SK-N-SH (cell line): ENCODE measurements at regions not wholly inside any gene's neighbourhood (a gene's known extent, or its start where the extent isn't known, plus 50 kb on each side); places are given as distances from the start of the nearest gene placed in this dataset.

Experiments used
- CTCF ChIA-PET: fragments of 300-600, 350-600 bp; formaldehyde crosslinking; extraction: SDS; loops from one replicate; lab custom pipeline; 2021; lab: Yijun Ruan, JAX
- POLR2A ChIA-PET: fragments of 350-600 bp; sonication (Branson Sonifier 250); formaldehyde crosslinking; extraction: SDS; loops from one replicate; lab custom pipeline; 2020; ENCODE audit warnings: antibody characterized with exemption, inconsistent platforms; lab: Yijun Ruan, JAX
- DNase-seq: peaks from one replicate; pipeline ENCODE4 v3.0.0; 2012
- H2AFZ ChIP-seq: fragments of 200-600 bp; sonication (generic); 2 replicates; pipeline ENCODE4 v1.8.1; 2016; ENCODE audit warnings: antibody characterized with exemption, mild to moderate bottlenecking, low read depth
- H3F3A ChIP-seq: fragments of 200-600 bp; sonication (generic); replicated peaks from 2 replicates; pipeline ENCODE3; 2016; ENCODE audit warnings: antibody characterized with exemption, mild to moderate bottlenecking; ENCODE audit not compliant: insufficient read depth
- H3K27ac ChIP-seq, 2 experiments: fragments of 200-500 bp in 1 of 2; fragments of 200-600 bp in 1 of 2; sonication (Bioruptor generic) in 1 of 2; sonication (generic), shearing (Covaris generic) in 1 of 2; 2 replicates each; pipeline versions ENCODE4 v1.5.1 to v1.6.1; 2014 to 2016; ENCODE audit warnings: low read depth in 2 of 2, inconsistent platforms in 1 of 2, low read length in 1 of 2, mild to moderate bottlenecking in 1 of 2, mixed read lengths in 1 of 2
- H3K27me3 ChIP-seq: fragments of 200-600 bp; sonication (generic), shearing (Covaris generic); 2 replicates; pipeline ENCODE4 v1.6.1; 2016; ENCODE audit warnings: mixed run types; ENCODE audit not compliant: insufficient read depth
- H3K36me3 ChIP-seq, 2 experiments: fragments of 200-500 bp in 1 of 2; fragments of 200-600 bp in 1 of 2; sonication (Bioruptor generic) in 1 of 2; sonication (generic) in 1 of 2; replicated peaks in 1 of 2; 2 replicates each; pipeline versions ENCODE3 to v1.5.1; 2014 to 2016; ENCODE audit warnings: low read length in 1 of 2, mild to moderate bottlenecking in 1 of 2; ENCODE audit not compliant: insufficient read depth in 2 of 2, control insufficient read depth in 1 of 2
- H3K4me1 ChIP-seq, 2 experiments: fragments of 200-500 bp in 1 of 2; fragments of 200-600 bp in 1 of 2; sonication (Bioruptor generic) in 1 of 2; sonication (generic), shearing (Covaris generic) in 1 of 2; 2 replicates each; pipeline versions ENCODE4 v1.5.1 to v1.6.1; 2014 to 2016; ENCODE audit warnings: low read depth in 1 of 2, low read length in 1 of 2, mixed run types in 1 of 2; ENCODE audit not compliant: insufficient read depth in 2 of 2, control insufficient read depth in 1 of 2
- H3K4me2 ChIP-seq: fragments of 200-600 bp; sonication (generic), shearing (Covaris generic); 2 replicates; pipeline ENCODE4 v1.6.1; 2017; ENCODE audit warnings: mixed run types
- H3K4me3 ChIP-seq, 2 experiments: fragments of 200-500 bp in 1 of 2; fragments of 200-600 bp in 1 of 2; sonication (Bioruptor generic) in 1 of 2; sonication (generic), shearing (Covaris generic) in 1 of 2; 2 replicates each; pipeline versions ENCODE4 v1.5.1 to v1.8.1; 2014 to 2016; ENCODE audit warnings: low read depth in 2 of 2, inconsistent platforms in 1 of 2, low read length in 1 of 2, mild to moderate bottlenecking in 1 of 2, mixed read lengths in 1 of 2, moderate library complexity in 1 of 2
- H3K79me2 ChIP-seq: fragments of 200-600 bp; sonication (generic); 2 replicates; pipeline ENCODE4 v1.8.1; 2017; ENCODE audit warnings: mild to moderate bottlenecking; ENCODE audit not compliant: insufficient read depth
- H3K9ac ChIP-seq: fragments of 200-600 bp; sonication (generic); 2 replicates; pipeline ENCODE4 v1.6.1; 2017; ENCODE audit warnings: mixed run types
- H3K9me2 ChIP-seq: fragments of 200-600 bp; sonication (generic); 2 replicates; pipeline ENCODE4 v1.6.1; 2017; ENCODE audit warnings: mixed run types
- H3K9me3 ChIP-seq: fragments of 200-600 bp; sonication (generic); 2 replicates; pipeline ENCODE4 v1.6.1; 2017; ENCODE audit warnings: mixed run types, mild to moderate bottlenecking, moderate library complexity
- H4K20me1 ChIP-seq: fragments of 200-600 bp; sonication (generic); 2 replicates; pipeline ENCODE4 v1.6.1; 2017; ENCODE audit warnings: mild to moderate bottlenecking, mixed run types; ENCODE audit not compliant: insufficient read depth
- CHD2 ChIP-seq: fragments of 150-350 bp; IDR thresholded peaks from 2 replicates; pipeline ENCODE4 v1.6.1; 2018; ENCODE audit warnings: low read length; ENCODE audit not compliant: partially characterized antibody
- CTCF ChIP-seq: fragments of 200-600 bp; sonication (generic); IDR thresholded peaks from 2 replicates; pipeline ENCODE4 v1.6.1; 2017; ENCODE audit warnings: antibody characterized with exemption, mild to moderate bottlenecking, moderate library complexity
- ELF1 ChIP-seq: IDR thresholded peaks from 2 replicates; pipeline ENCODE4 v1.4.0; 2012
- EP300 ChIP-seq, 2 experiments: IDR thresholded peaks; 2 replicates each; pipeline versions ENCODE4 v1.4.0 to v1.6.1; 2012; ENCODE audit warnings: borderline replicate concordance in 1 of 2, low read depth in 1 of 2, low read length in 1 of 2
- EZH2phosphoT487 ChIP-seq: fragments of 200-600 bp; sonication (generic); IDR thresholded peaks from 2 replicates; pipeline ENCODE4 v1.6.1; 2017; ENCODE audit warnings: low read depth, mixed run types, mild to moderate bottlenecking, antibody characterized with exemption, moderate library complexity, borderline replicate concordance
- FOXJ3 ChIP-seq: sonication (generic); formaldehyde crosslinking; IDR thresholded peaks from 2 replicates; pipeline ENCODE4 v1.5.1; 2020; ENCODE audit warnings: mild to moderate bottlenecking, missing genetic modification reagents
- GATA2 ChIP-seq: sonication (generic); formaldehyde crosslinking; IDR thresholded peaks from 2 replicates; pipeline ENCODE4 v1.5.0; 2020; ENCODE audit warnings: mild to moderate bottlenecking, missing genetic modification reagents
- IRF3 ChIP-seq: fragments of 150-350 bp; IDR thresholded peaks from 2 replicates; pipeline ENCODE4 v1.6.1; 2016; ENCODE audit warnings: mild to moderate bottlenecking, low read depth, low read length
- JUND ChIP-seq: IDR thresholded peaks from 2 replicates; pipeline ENCODE4 v1.4.0; 2012
- MEF2A ChIP-seq: IDR thresholded peaks from 2 replicates; pipeline ENCODE4 v1.4.0; 2012; ENCODE audit warnings: low read depth, borderline replicate concordance
- PBX3 ChIP-seq: IDR thresholded peaks from 2 replicates; pipeline ENCODE4; 2012
- RAD21 ChIP-seq: IDR thresholded peaks from 2 replicates; pipeline ENCODE4 v1.6.1; 2012; ENCODE audit warnings: mild to moderate bottlenecking, low read length
- RFX5 ChIP-seq: IDR thresholded peaks from 2 replicates; pipeline ENCODE4 v1.6.1; 2012; ENCODE audit warnings: mild to moderate bottlenecking, improper control_type of control experiment, low read length
- SIN3A ChIP-seq: IDR thresholded peaks from 2 replicates; pipeline ENCODE4 v1.6.1; 2012; ENCODE audit warnings: low read depth, mild to moderate bottlenecking, low read length, moderate library complexity, borderline replicate concordance
- SMC3 ChIP-seq: IDR thresholded peaks from 2 replicates; pipeline ENCODE4 v1.6.1; 2012; ENCODE audit warnings: low read depth, low read length, improper control_type of control experiment
- TEAD4 ChIP-seq: IDR thresholded peaks from 2 replicates; pipeline ENCODE4 v1.4.0; 2012; ENCODE audit warnings: mild to moderate bottlenecking, borderline replicate concordance; ENCODE audit not compliant: insufficient read depth
- USF1 ChIP-seq: IDR thresholded peaks from 2 replicates; pipeline ENCODE4 v1.4.0; 2012; ENCODE audit warnings: low read depth, borderline replicate concordance
- YY1 ChIP-seq: IDR thresholded peaks from 2 replicates; pipeline ENCODE4 v1.4.0; 2012; ENCODE audit warnings: low read depth, mild to moderate bottlenecking
- ZBTB33 ChIP-seq: IDR thresholded peaks from 2 replicates; pipeline ENCODE4 v1.4.0; 2012; ENCODE audit warnings: low read depth, borderline replicate concordance
- WGBS: methylation state at CpG from one replicate; pipeline ENCODE4 v1.1.6; 2017; ENCODE audit warnings: low lambda C conversion rate; 5-methylcytosine and 5-hydroxymethylcytosine counted together

- no peaks in the 10 kb centered on the region for H4K20me1 ChIP-seq
- ChIA-PET CTCF (interaction anchor here (1.0 to 1.2 kb wide), 2 partner anchors 20 to 347 kb away, joined by 3 read pairs; no protein-coding TSS in a partner anchor), POLR2A (no interaction called here)
- H3K4me3 ChIP-seq = no peak overlapping the region
- no peaks in the 10 kb centered on the region for H3K36me3 ChIP-seq
- no peak overlapping the region for H3K9ac ChIP-seq
- DNase-seq = no peak
- no peaks in the 10 kb centered on the region for H3K79me2 ChIP-seq
- H2AFZ ChIP-seq = no peak overlapping the region
- H3F3A ChIP-seq = no peaks in the 10 kb centered on the region
- peaks cover 6% of the 10 kb centered on the region; the same call in 1 of the 2 replicates for H3K9me3 ChIP-seq
- TF ChIP-seq CTCF = no peak
- no peak for TF ChIP-seq ZBTB33
- TF ChIP-seq EP300 (IDR thresholded peaks at IDR 0.05; ENCODE audit: borderline replicate concordance in 1 of 2, low read depth in 1 of 2, low read length in 1 of 2) = no peak
- TF ChIP-seq SIN3A = no peak
- no peak for TF ChIP-seq RFX5
- no peak for TF ChIP-seq ELF1
- no peak for TF ChIP-seq EZH2phosphoT487
- no peak for TF ChIP-seq SMC3
- no peak for TF ChIP-seq RAD21
- TF ChIP-seq FOXJ3 = no peak
- TF ChIP-seq CHD2 = no peak
- no peaks in the 10 kb centered on the region for H3K27me3 ChIP-seq
- 97% methylated on average over 1 of the region's 1 CpG for WGBS
- no peak overlapping the region for H3K4me2 ChIP-seq
- H3K9me2 ChIP-seq = no peaks in the 10 kb centered on the region
- no peak overlapping the region for H3K27ac ChIP-seq
- H3K4me1 ChIP-seq = no peaks in the 10 kb centered on the region
Measured at GRCh38 chr2:144304202-144304601, 215.7 kb downstream of the ZEB2 start.

GRCh38 chr2:144300632-144301031 lies 219.3 kb downstream of the ZEB2 start:
- H3K4me1 ChIP-seq = no peaks in the 10 kb centered on the region
- DNase-seq = no peak
- no peaks in the 10 kb centered on the region for H4K20me1 ChIP-seq
- H3K9ac ChIP-seq = no peak overlapping the region
- no peak overlapping the region for H3K4me3 ChIP-seq
- H3K36me3 ChIP-seq = no peaks in the 10 kb centered on the region
- peaks cover 6% of the 10 kb centered on the region; the same call in 1 of the 2 replicates for H3K9me3 ChIP-seq
- no peaks in the 10 kb centered on the region for H3F3A ChIP-seq
- no peak overlapping the region for H2AFZ ChIP-seq
- POLR2A ChIA-PET = no interaction called here
- no peak overlapping the region for H3K27ac ChIP-seq
- 65% methylated on average over 2 of the region's 2 CpGs for WGBS
- CTCF ChIA-PET = interaction anchor here (1.1 kb wide), 1 partner anchor 10 kb away, joined by 3 read pairs; no protein-coding TSS in a partner anchor
- H3K79me2 ChIP-seq = no peaks in the 10 kb centered on the region
- no peaks in the 10 kb centered on the region for H3K27me3 ChIP-seq
- H3K9me2 ChIP-seq = no peaks in the 10 kb centered on the region
- no peak overlapping the region for H3K4me2 ChIP-seq
- TF ChIP-seq TEAD4 (no peak), ELF1 (no peak), RFX5 (no peak), GATA2 (no peak), IRF3 (no peak), JUND (no peak), YY1 (no peak), PBX3 (no peak), CTCF (no peak), USF1 (no peak), MEF2A (no peak)
